CD14-positive monocyte (primary cell): ENCODE measurements at regions not wholly inside any gene's neighbourhood (a gene's known extent, or its start where the extent isn't known, plus 50 kb on each side); places are given as distances from the start of the nearest gene placed in this dataset.

Experiments used
- DNase-seq, 3 donors: peaks; one replicate each; pipeline ENCODE4 v3.0.0-alpha.2; 2011 to 2022
- H2AFZ ChIP-seq: 2 replicates; pipeline ENCODE4 v1.6.0; 2012; ENCODE audit warnings: mild to moderate bottlenecking, low read depth, low read length, inconsistent platforms; ENCODE audit not compliant: insufficient read depth, poor library complexity, severe bottlenecking
- H3K27ac ChIP-seq, 2 donors: 1 replicate in 1 of 2; 2 replicates in 1 of 2; pipeline ENCODE4 v1.5.1; 2012 to 2013; ENCODE audit warnings: low read length in 2 of 2, control low read depth in 1 of 2, inconsistent platforms in 1 of 2, low read depth in 1 of 2, mild to moderate bottlenecking in 1 of 2
- H3K27me3 ChIP-seq, 2 donors: one replicate each; pipeline versions ENCODE4 v1.6.0 to v1.6.1; 2011 to 2013; ENCODE audit warnings: low read length in 2 of 2; ENCODE audit not compliant: control insufficient read depth in 2 of 2, insufficient read depth in 2 of 2
- H3K36me3 ChIP-seq, 2 donors: replicated peaks in 1 of 2; 1 replicate in 1 of 2; 2 replicates in 1 of 2; pipeline versions ENCODE4 v1.5.1 to v1.6.1; 2012 to 2013; ENCODE audit warnings: low read length in 2 of 2, control low read depth in 1 of 2, inconsistent platforms in 1 of 2, mild to moderate bottlenecking in 1 of 2; ENCODE audit not compliant: insufficient read depth in 2 of 2, control insufficient read depth in 1 of 2
- H3K4me1 ChIP-seq, 2 donors: 1 replicate in 1 of 2; 2 replicates in 1 of 2; pipeline versions ENCODE4 v1.5.1 to v1.6.1; 2012 to 2013; ENCODE audit warnings: low read length in 2 of 2, control low read depth in 1 of 2, inconsistent platforms in 1 of 2, mild to moderate bottlenecking in 1 of 2, moderate library complexity in 1 of 2; ENCODE audit not compliant: insufficient read depth in 2 of 2, control insufficient read depth in 1 of 2
- H3K4me2 ChIP-seq: replicated peaks from 2 replicates; pipeline ENCODE3; 2012; ENCODE audit warnings: low read length, moderate library complexity, mild to moderate bottlenecking; ENCODE audit not compliant: poor library complexity, severe bottlenecking; ENCODE audit errors: extremely low read depth
- H3K4me3 ChIP-seq, 3 experiments: fragments of 200-600 bp in 1 of 3; sonication (generic) in 1 of 3; replicated peaks in 1 of 3; 1 replicate in 2 of 3; 2 replicates in 1 of 3; pipeline ENCODE4 v1.5.1; 2011 to 2013; ENCODE audit warnings: low read length in 3 of 3, mild to moderate bottlenecking in 3 of 3, control low read depth in 2 of 3, low read depth in 2 of 3, inconsistent platforms in 1 of 3, moderate library complexity in 1 of 3
- H3K79me2 ChIP-seq: 2 replicates; pipeline ENCODE4 v1.6.0; 2012; ENCODE audit warnings: mild to moderate bottlenecking, control low read depth, inconsistent platforms, low read length, moderate library complexity; ENCODE audit not compliant: insufficient read depth
- H3K9ac ChIP-seq: 2 replicates; pipeline ENCODE4 v1.6.0; 2017; ENCODE audit warnings: low read length, mild to moderate bottlenecking; ENCODE audit not compliant: insufficient read depth, poor library complexity, severe bottlenecking
- H3K9me3 ChIP-seq, 2 donors: replicated peaks in 1 of 2; 1 replicate in 1 of 2; 2 replicates in 1 of 2; pipeline versions ENCODE4 v1.5.1 to v1.6.1; 2012 to 2013; ENCODE audit warnings: low read length in 2 of 2, control low read depth in 1 of 2; ENCODE audit not compliant: control insufficient read depth in 1 of 2, insufficient read depth in 1 of 2
- H4K20me1 ChIP-seq: 2 replicates; pipeline ENCODE4 v1.6.0; 2012; ENCODE audit warnings: mild to moderate bottlenecking, low read length, control low read depth, moderate library complexity; ENCODE audit not compliant: insufficient read depth
- H3K27ac Mint-ChIP-seq, 7 donors: one replicate each; pipeline ENCODE4 v1.8.0; 2020; ENCODE audit warnings: mild to moderate bottlenecking in 7 of 7, mixed read lengths in 7 of 7, moderate library complexity in 6 of 7, inconsistent platforms in 2 of 7
- H3K27me3 Mint-ChIP-seq, 3 donors: one replicate each; pipeline ENCODE4 v1.8.0; 2021 to 2022; ENCODE audit warnings: low read depth in 3 of 3, mild to moderate bottlenecking in 3 of 3, mixed read lengths in 3 of 3, moderate library complexity in 3 of 3, inconsistent platforms in 1 of 3
- H3K36me3 Mint-ChIP-seq, 2 donors: one replicate each; pipeline ENCODE4 v1.8.0; 2020; ENCODE audit warnings: mixed read lengths in 2 of 2, inconsistent platforms in 1 of 2, mild to moderate bottlenecking in 1 of 2
- H3K4me1 Mint-ChIP-seq: one replicate; pipeline ENCODE4 v1.8.0; 2020; ENCODE audit warnings: mild to moderate bottlenecking, mixed read lengths
- H3K4me3 Mint-ChIP-seq, 2 donors: one replicate each; pipeline ENCODE4 v1.8.0; 2020; ENCODE audit warnings: mild to moderate bottlenecking in 2 of 2, mixed read lengths in 2 of 2, moderate library complexity in 1 of 2
- H3K9me3 Mint-ChIP-seq, 7 donors: one replicate each; pipeline ENCODE4 v1.8.0; 2020 to 2022; ENCODE audit warnings: mixed read lengths in 7 of 7, mild to moderate bottlenecking in 6 of 7, moderate library complexity in 6 of 7, inconsistent platforms in 2 of 7
- WGBS: methylation state at CpG from one replicate; pipeline ENCODE4 v1.1.5; 2013; ENCODE audit warnings: missing lambda C conversion rate; ENCODE audit not compliant: insufficient coverage; 5-methylcytosine and 5-hydroxymethylcytosine counted together
- intact Hi-C, 2 donors: fragments of 100-400 bp; cut with micrococcal nuclease; formaldehyde crosslinking; loops; one replicate each; pipeline versions ENCODE4 v1.15.0 to v1.15.1; 2023
- TF ChIP-seq, protein P1 (sequence below): fragments of 200-600 bp; IDR thresholded peaks from one replicate; pipeline ENCODE4 v1.8.0; 2022; ENCODE audit warnings: antibody characterized with exemption, mild to moderate bottlenecking

DNA sequence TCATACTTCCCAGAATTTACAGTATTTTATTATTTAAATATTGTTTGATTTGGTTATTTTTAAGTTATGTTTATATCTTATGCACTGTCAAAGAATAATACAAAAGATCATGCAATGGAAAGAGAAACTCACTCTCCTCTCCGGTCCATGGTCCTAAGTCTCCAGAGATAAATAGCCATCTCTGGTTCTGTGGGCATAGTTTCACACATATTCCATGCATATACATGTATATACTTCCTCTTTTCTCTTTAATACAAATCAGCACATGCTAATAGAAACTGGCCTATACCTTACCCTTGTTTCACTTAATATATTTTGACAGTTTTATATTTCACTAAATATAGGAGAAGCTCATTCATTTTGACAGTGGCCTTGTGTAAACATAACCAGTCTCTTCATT lies 901.7 kb upstream of the CITED2 start:
- intact Hi-C loops, result no loop called here
- DNase-seq, result no peak
- H3K36me3 Mint-ChIP-seq, result no peaks in the 10 kb centered on the region

DNA sequence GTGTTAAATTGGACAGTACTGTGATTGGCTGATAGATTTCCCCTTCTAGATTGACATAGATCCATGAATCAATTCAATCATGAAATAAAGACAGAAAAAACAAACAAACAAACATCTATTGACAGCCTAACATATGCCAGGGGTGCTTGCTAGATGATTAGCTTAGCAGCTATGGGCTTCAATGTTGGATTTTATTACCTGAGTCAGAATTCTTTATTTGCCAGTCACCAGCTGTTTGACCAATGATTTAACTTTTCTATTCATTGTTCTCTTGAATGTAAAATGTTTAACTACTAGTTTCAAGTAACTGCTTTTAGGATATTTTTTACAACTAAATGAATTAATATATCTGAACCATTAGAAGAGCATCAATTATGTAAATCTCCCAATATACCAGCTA lies 901.3 kb upstream of the CITED2 start:
- no peaks in the 10 kb centered on the region for H3K36me3 ChIP-seq
- TF ChIP-seq, protein P1, sequence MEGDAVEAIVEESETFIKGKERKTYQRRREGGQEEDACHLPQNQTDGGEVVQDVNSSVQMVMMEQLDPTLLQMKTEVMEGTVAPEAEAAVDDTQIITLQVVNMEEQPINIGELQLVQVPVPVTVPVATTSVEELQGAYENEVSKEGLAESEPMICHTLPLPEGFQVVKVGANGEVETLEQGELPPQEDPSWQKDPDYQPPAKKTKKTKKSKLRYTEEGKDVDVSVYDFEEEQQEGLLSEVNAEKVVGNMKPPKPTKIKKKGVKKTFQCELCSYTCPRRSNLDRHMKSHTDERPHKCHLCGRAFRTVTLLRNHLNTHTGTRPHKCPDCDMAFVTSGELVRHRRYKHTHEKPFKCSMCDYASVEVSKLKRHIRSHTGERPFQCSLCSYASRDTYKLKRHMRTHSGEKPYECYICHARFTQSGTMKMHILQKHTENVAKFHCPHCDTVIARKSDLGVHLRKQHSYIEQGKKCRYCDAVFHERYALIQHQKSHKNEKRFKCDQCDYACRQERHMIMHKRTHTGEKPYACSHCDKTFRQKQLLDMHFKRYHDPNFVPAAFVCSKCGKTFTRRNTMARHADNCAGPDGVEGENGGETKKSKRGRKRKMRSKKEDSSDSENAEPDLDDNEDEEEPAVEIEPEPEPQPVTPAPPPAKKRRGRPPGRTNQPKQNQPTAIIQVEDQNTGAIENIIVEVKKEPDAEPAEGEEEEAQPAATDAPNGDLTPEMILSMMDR, result no peak
- H3K27me3 ChIP-seq, result no peaks in the 10 kb centered on the region
- no peaks in the 10 kb centered on the region for H3K9me3 ChIP-seq
- intact Hi-C loops, result no loop called here
- Mint-ChIP-seq H3K4me3 (no peak overlapping the region), H3K9me3 (peaks cover 0 to 3% (median 0%) of the 10 kb centered on the region in 7 donors), H3K36me3 (no peaks in the 10 kb centered on the region), H3K27me3 (no peaks in the 10 kb centered on the region), H3K27ac (no peak overlapping the region), H3K4me1 (peaks cover 4% of the 10 kb centered on the region)
- H3K27ac ChIP-seq, result no peak overlapping the region
- H3K4me2 ChIP-seq, result no peak overlapping the region
- H3K9ac ChIP-seq, result no peak overlapping the region
- no peaks in the 10 kb centered on the region for H3K4me1 ChIP-seq
- no peak overlapping the region for H2AFZ ChIP-seq
- H3K79me2 ChIP-seq, result no peaks in the 10 kb centered on the region
- no peak overlapping the region for H3K4me3 ChIP-seq
- no peaks in the 10 kb centered on the region for H4K20me1 ChIP-seq
- DNase-seq, result no peak

More for the DNA sequence above, 901.7 kb upstream of the CITED2 start:
- Mint-ChIP-seq H3K9me3 (peaks cover 0 to 3% (median 0%) of the 10 kb centered on the region in 7 donors), H3K27ac (no peak overlapping the region), H3K4me1 (peaks cover 4% of the 10 kb centered on the region), H3K4me3 (no peak overlapping the region), H3K27me3 (no peaks in the 10 kb centered on the region)
- no peaks in the 10 kb centered on the region for H3K36me3 ChIP-seq
- no peak overlapping the region for H3K4me3 ChIP-seq
- TF ChIP-seq, protein P1, result no peak
- no peaks in the 10 kb centered on the region for H3K9me3 ChIP-seq
- H3K4me2 ChIP-seq, result no peak overlapping the region
- H3K27me3 ChIP-seq, result no peaks in the 10 kb centered on the region
- no peaks in the 10 kb centered on the region for H3K79me2 ChIP-seq
- H2AFZ ChIP-seq, result no peak overlapping the region
- no peak overlapping the region for H3K27ac ChIP-seq
- H3K4me1 ChIP-seq, result no peaks in the 10 kb centered on the region
- H3K9ac ChIP-seq, result no peak overlapping the region
- no peaks in the 10 kb centered on the region for H4K20me1 ChIP-seq
- no CpG with 5 or more reads among the region's 1 CpG for WGBS
